Pancreas (tissue), 10 donors: ENCODE measurements at regions not wholly inside any gene's neighbourhood (a gene's known extent, or its start where the extent isn't known, plus 50 kb on each side); places are given as distances from the start of the nearest gene placed in this dataset.

Source experiments
- ATAC-seq, 4 donors: fragments of 200-7000 bp; cut with Tn5 transposase; one replicate each; pipeline versions ENCODE4 v1.8.0 to v1.9.1; 2020; ENCODE audit warnings: mild to moderate bottlenecking in 4 of 4, moderate library complexity in 4 of 4
- DNase-seq, 6 donors: peaks; one replicate each; pipeline ENCODE4 v3.0.0-alpha.2; 2020
- FAIRE-seq: peaks from 2 replicates; lab custom pipeline; 2012; peaks lifted over from hg19 to GRCh38; lab: Jason Lieb, UNC
- H3K27ac ChIP-seq, 4 donors: fragments of 200-600 bp; sonication (generic); 1 replicate in 3 of 4; 2 replicates in 1 of 4; pipeline versions ENCODE4 v1.5.0 to v1.8.0; 2020
- H3K27me3 ChIP-seq, 4 donors: fragments of 200-600 bp; one replicate each; pipeline ENCODE4 v1.8.0; 2021
- H3K36me3 ChIP-seq, 3 donors: fragments of 200-600 bp; sonication (generic) in 1 of 3; one replicate each; pipeline versions ENCODE4 v1.5.0 to v1.8.0; 2020 to 2021
- H3K4me1 ChIP-seq, 3 donors: fragments of 200-600 bp; one replicate each; pipeline ENCODE4 v1.8.0; 2021
- H3K4me3 ChIP-seq, 4 donors: fragments of 200-600 bp; sonication (generic) in 2 of 4; one replicate each; pipeline versions ENCODE4 v1.5.0 to v1.8.0; 2020 to 2021
- H3K9me3 ChIP-seq, 4 donors: fragments of 200-600 bp; one replicate each; pipeline ENCODE4 v1.8.0; 2021
- WGBS, 2 donors: extraction: QIAGEN DNeasy Blood & Tissue Kit; methylation state at CpG; one replicate each; pipeline ENCODE4 v1.1.7; 2013; 5-methylcytosine and 5-hydroxymethylcytosine counted together
- intact Hi-C, 3 donors: fragments of 100-400 bp; cut with DNase I; formaldehyde crosslinking; loops; one replicate each; pipeline versions ENCODE4 v1.11.1 to v1.14.2; 2022
- TF ChIP-seq, protein P1 (sequence below), 4 donors: fragments of 200-600 bp; sonication (generic) in 3 of 4; IDR thresholded peaks; one replicate each; pipeline versions ENCODE4 v1.5.0 to v1.8.0; 2021; ENCODE audit warnings: antibody characterized with exemption in 4 of 4
- donor health status: healthy with polysubstance abuse.
- donor health status: DM: no; HTN: no; CAD: no; lungs with moderate emphysema.
- donor health status: DM: no; HTN: no; CAD: no.
- donor health status: control.
- donor health status: control.
- donor health status: Bipolar disorder and iron deficiency.
- donor health status: DM: yes; HTN: yes; CAD: no.
- donor health status: DM: no; HTN: no; CAD: no.
- donor health status: DM: no; HTN: no; CAD: no.
- donor health status: DM: yes; HTN: yes; CAD: no.

DNA sequence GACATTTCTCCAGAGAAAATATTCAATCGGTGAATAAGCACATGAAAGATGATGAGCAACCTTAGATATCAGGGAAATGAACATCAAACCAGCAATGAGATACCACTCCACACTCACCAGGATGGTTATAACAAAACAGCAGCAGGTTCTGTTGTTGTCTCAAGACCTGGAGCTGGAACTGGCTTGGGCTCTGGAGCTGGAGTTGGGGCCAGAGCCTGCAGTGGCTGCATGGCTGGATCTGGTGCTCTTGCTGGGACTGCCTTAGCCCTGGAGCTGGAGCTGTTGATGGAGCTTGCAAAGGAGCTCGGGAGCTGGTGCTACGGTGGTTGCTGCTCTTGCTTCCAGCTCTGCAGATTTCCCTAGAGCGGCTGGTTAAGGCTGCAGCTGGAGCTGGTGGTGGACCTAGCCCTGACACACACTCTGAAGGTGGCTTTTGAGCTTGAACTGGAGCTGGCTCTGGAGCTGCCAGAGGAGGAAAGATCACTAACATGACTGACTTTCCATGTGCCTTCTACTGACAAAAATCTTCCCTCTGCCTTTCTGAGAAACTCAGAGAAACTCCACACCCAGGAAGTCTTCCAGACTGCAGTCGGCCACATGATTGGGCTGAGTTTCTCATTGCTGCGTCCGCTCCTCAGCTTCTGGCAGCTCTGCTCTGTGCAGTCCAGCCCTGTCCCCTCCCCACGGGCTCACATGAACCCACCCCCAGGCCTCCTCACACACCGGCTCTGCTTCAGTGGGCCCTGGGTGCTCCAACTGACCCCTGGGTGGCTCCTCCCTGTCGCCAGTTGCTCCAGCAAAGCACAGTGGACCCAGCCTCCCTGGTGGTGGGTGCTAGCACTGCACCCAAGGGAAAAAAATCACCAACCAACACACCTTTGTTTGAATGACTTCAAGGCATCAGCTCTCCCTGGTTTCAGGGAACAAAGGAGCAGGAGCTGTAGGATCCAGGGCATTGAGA lies 139.1 kb upstream of the FMN2 start:
- intact Hi-C loops: no loop called here
- H3K9me3 ChIP-seq: no peaks in the 10 kb centered on the region
- 61 to 71% methylated on average over 10 of the region's 10 CpGs for WGBS, 2 donors
- FAIRE-seq: no peak
- no peaks in the 10 kb centered on the region for H3K36me3 ChIP-seq
- DNase-seq: peak in 1 of 6 donors; percentile 41
- H3K27me3 ChIP-seq: peaks cover 0 to 4% (median 0%) of the 10 kb centered on the region in 4 donors
- H3K27ac ChIP-seq: no peak overlapping the region
- H3K4me1 ChIP-seq: peaks cover 0 to 4% (median 0%) of the 10 kb centered on the region in 3 donors
- H3K4me3 ChIP-seq: no peak overlapping the region
- TF ChIP-seq, protein P1, sequence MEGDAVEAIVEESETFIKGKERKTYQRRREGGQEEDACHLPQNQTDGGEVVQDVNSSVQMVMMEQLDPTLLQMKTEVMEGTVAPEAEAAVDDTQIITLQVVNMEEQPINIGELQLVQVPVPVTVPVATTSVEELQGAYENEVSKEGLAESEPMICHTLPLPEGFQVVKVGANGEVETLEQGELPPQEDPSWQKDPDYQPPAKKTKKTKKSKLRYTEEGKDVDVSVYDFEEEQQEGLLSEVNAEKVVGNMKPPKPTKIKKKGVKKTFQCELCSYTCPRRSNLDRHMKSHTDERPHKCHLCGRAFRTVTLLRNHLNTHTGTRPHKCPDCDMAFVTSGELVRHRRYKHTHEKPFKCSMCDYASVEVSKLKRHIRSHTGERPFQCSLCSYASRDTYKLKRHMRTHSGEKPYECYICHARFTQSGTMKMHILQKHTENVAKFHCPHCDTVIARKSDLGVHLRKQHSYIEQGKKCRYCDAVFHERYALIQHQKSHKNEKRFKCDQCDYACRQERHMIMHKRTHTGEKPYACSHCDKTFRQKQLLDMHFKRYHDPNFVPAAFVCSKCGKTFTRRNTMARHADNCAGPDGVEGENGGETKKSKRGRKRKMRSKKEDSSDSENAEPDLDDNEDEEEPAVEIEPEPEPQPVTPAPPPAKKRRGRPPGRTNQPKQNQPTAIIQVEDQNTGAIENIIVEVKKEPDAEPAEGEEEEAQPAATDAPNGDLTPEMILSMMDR (IDR thresholded peaks at IDR 0.05): peak in 2 of 4 donors; percentile 23 to 36
- ATAC-seq: peak in 3 of 4 donors; percentile 39 to 72 (median 51)

DNA sequence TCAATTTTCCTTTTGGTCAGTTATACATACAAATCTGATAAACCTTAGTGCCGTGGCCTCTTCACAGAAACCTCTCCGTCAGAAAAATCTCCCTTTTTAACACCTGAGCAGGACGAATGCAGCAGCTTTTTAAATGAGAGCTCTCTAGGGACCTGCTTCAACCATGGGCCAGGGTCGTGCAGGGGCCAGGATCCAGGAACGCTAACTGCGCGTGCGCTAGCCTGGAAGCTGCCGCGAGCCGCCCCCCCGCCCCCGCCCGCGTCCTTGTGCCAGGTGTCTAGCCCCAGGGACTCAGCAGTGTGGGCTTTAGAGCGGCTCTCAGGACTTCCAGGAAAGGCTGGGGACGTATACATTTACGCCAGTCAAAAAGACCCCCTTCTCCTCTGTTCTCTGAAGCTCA lies 136.8 kb upstream of the FMN2 start:
- H3K27ac ChIP-seq: no peak overlapping the region
- H3K4me1 ChIP-seq: peaks cover 0 to 4% (median 0%) of the 10 kb centered on the region in 3 donors
- no peak for ATAC-seq
- peaks cover 0 to 4% (median 0%) of the 10 kb centered on the region in 4 donors for H3K27me3 ChIP-seq
- no peak for FAIRE-seq
- H3K4me3 ChIP-seq: no peak overlapping the region
- TF ChIP-seq, protein P1 (IDR thresholded peaks at IDR 0.05): no peak
- WGBS, 2 donors: 63 to 80% methylated on average over 15 to 16 of the region's 18 CpGs
- no peaks in the 10 kb centered on the region for H3K9me3 ChIP-seq
- intact Hi-C loops: no loop called here
- H3K36me3 ChIP-seq: no peaks in the 10 kb centered on the region
- DNase-seq: no peak

DNA sequence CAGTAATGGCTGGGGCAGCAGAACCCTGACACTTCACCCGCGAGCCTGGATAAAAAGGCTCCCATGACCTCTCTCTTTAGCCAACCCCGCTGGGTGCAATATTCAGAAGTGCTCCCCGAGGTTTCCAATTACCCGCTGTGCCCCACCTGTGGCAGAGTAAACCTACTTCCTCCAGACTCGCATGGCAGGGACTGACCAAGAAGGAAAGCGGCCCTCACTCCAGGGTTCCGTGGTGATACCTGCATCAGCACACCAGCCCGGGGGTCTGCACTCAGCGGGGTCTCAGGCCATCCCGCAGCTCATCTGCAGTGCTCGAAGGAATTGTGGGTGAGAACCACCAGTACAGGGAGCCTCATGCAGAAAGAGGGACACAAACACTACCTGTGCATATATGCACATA lies 136.3 kb upstream of the FMN2 start:
- peaks cover 0 to 4% (median 0%) of the 10 kb centered on the region in 3 donors for H3K4me1 ChIP-seq
- H3K27ac ChIP-seq: no peak overlapping the region
- no peaks in the 10 kb centered on the region for H3K9me3 ChIP-seq
- no peak overlapping the region for H3K4me3 ChIP-seq
- no peaks in the 10 kb centered on the region for H3K36me3 ChIP-seq
- peak in 1 of 6 donors; percentile 50 for DNase-seq
- 76 to 78% methylated on average over 11 to 12 of the region's 12 CpGs for WGBS, 2 donors
- TF ChIP-seq, protein P1 (IDR thresholded peaks at IDR 0.05): no peak
- FAIRE-seq: no peak
- ATAC-seq: no peak
- H3K27me3 ChIP-seq: peaks cover 0 to 4% (median 0%) of the 10 kb centered on the region in 4 donors
- intact Hi-C loops: no loop called here

DNA sequence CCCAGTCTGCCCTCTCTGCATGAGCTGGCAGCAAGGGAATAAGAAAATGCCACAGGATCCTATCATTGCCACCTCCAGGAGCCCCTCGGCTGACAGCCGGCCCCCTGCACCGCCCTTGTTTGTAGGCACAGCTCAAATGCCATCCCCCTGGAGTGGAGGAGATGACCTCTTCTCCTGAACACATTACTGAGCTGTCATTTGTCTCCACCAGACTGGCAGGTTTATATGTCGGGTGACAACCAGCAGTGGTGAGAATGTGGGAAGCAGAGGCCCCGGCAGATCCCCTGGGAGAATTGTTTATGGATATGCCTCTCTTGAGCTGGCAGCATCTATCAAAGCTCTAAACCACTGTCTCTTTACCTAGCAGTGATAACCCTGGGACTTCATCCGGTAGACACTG lies 135.4 kb upstream of the FMN2 start:
- Histone ChIP-seq H3K9me3 (no peaks in the 10 kb centered on the region), H3K27me3 (peaks cover 0 to 4% (median 0%) of the 10 kb centered on the region in 4 donors), H3K36me3 (no peaks in the 10 kb centered on the region), H3K4me3 (no peak overlapping the region), H3K27ac (no peak overlapping the region), H3K4me1 (peaks cover 0 to 4% (median 0%) of the 10 kb centered on the region in 3 donors)
- no peak for DNase-seq
- no peak for FAIRE-seq
- no peak for ATAC-seq
- 51 to 66% methylated on average over 6 of the region's 6 CpGs for WGBS, 2 donors
- TF ChIP-seq, protein P1 (IDR thresholded peaks at IDR 0.05): no peak
- intact Hi-C loops: no loop called here
